GM12892 (cell line): ENCODE measurements at regions not wholly inside any gene's neighbourhood (a gene's known extent, or its start where the extent isn't known, plus 50 kb on each side); places are given as distances from the start of the nearest gene placed in this dataset.
"Not testable (repeated sequence)": the region's sequence is repeated elsewhere in the genome, so short reads cannot be mapped to it uniquely, and the experiment has no call there.

Source experiments
- DNase-seq: peaks from one replicate; pipeline ENCODE4 v3.0.0; 2011; ENCODE audit not compliant: insufficient read length
- FAIRE-seq: peaks from 2 replicates; lab custom pipeline; 2011; peaks lifted over from hg19 to GRCh38; lab: Jason Lieb, UNC
- POLR2A ChIP-seq: IDR thresholded peaks from 2 replicates; pipeline ENCODE4 v1.6.1; 2011; ENCODE audit warnings: low read depth, low read length, control low read depth
- POLR2AphosphoS5 ChIP-seq: IDR thresholded peaks from 2 replicates; pipeline ENCODE4 v1.6.1; 2011; ENCODE audit warnings: low read depth, low read length, control low read depth
- TAF1 ChIP-seq: IDR thresholded peaks from 2 replicates; pipeline ENCODE4 v1.6.1; 2011; ENCODE audit warnings: low read depth, mild to moderate bottlenecking, control low read depth, low read length, borderline replicate concordance

DNA sequence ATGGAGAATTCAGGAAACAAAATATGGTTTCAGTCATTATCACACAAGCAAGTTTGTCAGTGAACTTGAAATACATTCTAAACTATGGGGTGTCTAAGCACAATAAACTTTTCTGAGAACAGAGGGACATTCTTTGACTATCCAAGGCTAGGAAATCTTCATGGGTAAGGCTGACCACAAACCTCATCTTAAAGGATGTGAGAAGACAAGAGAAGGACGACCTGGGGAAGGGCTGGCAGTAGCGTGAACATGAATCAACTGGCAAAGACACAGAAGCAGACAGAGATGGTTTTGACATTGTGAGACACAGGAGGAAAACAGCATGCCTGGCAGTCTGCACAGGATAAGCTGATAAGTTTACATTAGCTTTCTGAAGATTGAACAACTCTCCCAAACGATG, 752.4 kb upstream of the SLC8A1 start:
- DNase-seq: no peak
- TF ChIP-seq TAF1: no peak
- TF ChIP-seq POLR2AphosphoS5: no peak
- TF ChIP-seq POLR2A: no peak
- no peak for FAIRE-seq

DNA sequence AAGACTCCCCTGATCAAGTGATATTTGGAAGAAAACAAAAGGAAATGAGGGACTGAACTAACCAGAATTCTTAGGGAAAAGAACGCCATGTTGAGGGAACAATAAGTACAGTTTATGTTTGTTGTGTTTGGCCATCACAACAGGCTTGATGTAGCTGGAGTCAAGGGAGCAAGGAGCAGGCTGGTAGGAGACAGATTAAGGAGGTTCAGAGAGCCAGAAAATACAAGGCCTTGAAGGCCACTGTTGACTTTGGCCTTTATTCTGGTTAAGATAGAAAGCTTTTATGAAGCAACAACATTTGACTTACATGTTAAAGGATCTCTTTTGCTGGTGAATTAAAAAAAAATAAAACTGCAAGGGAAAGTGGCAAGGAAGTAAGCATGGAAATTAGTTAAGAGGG, 754.1 kb upstream of the SLC8A1 start:
- TF ChIP-seq POLR2A (no peak), TAF1 (no peak), POLR2AphosphoS5 (no peak)
- DNase-seq (no peak), FAIRE-seq (no peak)

- FAIRE-seq (no peak), DNase-seq (no peak)
- TF ChIP-seq POLR2AphosphoS5: no peak
- no peak for TF ChIP-seq POLR2A
- no peak for TF ChIP-seq TAF1
Measured at GRCh38 chr2:41207578-41207977, 755.7 kb upstream of the SLC8A1 start.

- not testable (repeated sequence) for FAIRE-seq, DNase-seq
Measured at GRCh38 chr2:41210030-41210429, 758.1 kb upstream of the SLC8A1 start.

DNA sequence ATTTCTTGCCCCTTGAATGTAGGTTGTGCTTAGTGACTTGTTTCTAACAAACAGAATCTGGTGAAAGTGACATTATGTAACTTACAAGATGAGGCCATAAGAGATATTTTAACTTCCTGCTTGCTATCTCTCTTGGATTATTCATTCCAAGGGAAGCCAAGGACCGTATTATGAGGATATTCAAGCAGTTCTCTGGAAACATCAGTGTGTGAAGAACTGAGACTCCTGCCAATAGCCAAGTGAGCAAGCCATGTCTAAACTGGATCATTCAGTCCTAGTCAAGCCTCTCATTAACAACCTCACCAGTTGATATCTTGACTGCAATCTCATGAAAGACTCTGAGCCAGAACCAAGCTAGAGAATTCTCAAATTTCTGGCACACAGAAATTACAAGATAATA, 765.1 kb upstream of the SLC8A1 start:
- FAIRE-seq (no peak), DNase-seq (no peak)
- TF ChIP-seq TAF1: no peak
- no peak for TF ChIP-seq POLR2A
- no peak for TF ChIP-seq POLR2AphosphoS5

- TF ChIP-seq POLR2AphosphoS5: no peak
- TF ChIP-seq POLR2A: no peak
- TF ChIP-seq TAF1: no peak
- DNase-seq (no peak), FAIRE-seq (no peak)
Measured at GRCh38 chr2:41222593-41222992, 770.7 kb upstream of the SLC8A1 start.

DNA sequence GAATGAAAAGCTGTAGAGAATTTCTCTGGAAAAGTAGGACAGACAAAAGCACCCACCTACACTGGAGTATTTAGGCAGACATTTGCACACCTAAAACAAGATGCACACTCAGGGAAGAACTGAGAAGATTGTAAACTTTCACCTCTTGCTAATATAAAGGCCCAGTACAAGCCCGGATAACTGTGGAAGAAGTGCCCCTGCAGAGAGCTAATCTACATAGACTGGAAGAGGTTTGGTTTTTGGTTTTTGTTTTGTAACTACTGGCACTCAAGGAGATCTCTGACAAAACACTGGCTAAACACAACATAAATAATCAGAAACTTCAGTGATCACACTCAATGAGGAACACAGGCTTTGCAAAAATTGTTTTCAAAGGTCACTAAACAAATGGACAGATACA, 782.2 kb upstream of the SLC8A1 start:
- FAIRE-seq: no peak
- no peak for TF ChIP-seq POLR2AphosphoS5
- no peak for TF ChIP-seq POLR2A
- TF ChIP-seq TAF1: no peak
- no peak for DNase-seq

DNA sequence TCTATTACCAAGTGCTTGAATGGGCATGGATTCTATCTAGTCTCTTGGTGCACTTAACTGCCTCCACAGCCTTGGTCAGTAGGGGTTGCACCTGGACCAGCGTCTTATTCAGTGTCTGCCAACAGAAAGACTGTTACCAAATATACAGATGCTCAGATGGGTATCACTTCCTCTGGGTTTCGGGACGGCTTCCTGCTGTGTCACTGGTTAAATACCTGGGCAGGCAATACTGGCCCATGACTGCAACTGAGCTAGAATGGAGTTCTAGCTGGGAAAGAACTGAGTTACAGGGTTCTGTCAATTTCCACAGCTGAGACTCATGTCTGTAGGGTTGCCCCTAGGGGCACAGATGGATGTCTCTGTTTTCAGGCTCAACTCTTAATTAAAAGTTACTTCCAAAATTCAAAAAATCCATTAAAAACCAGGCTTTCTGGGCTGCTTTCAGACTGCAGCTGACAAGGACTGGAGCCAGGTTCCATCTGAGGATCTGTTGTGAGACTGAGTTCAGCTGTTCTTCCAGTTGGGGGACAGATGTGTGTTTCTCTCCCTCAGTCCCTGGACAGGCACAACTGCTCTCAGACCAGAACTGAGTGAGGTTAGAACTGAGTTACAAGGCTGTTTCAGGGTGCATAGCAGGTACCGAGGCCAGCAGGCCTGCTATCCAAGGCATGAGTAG, 789.6 kb upstream of the SLC8A1 start:
- FAIRE-seq (no peak), DNase-seq (no peak)
- no peak for TF ChIP-seq POLR2AphosphoS5
- TF ChIP-seq TAF1: no peak
- TF ChIP-seq POLR2A: no peak

DNA sequence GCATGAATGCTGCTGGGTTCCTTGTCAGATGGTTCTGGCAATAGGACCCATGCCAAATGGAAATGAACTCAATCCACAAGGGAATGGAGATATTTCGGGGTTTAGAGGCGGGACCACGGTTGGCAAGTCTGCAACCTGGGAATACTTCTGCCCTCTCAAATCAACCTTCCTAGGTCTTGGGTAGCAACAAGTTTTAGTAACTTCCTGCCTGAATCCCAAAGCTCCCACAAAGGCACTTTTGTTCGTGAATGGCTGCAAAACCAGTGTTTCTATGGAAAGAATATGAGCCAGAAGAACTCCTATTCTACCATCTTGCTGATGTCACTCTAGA, 790.1 kb upstream of the SLC8A1 start:
- TF ChIP-seq POLR2A: no peak
- no peak for TF ChIP-seq POLR2AphosphoS5
- TF ChIP-seq TAF1: no peak
- no peak for FAIRE-seq
- no peak for DNase-seq

- FAIRE-seq (no peak), DNase-seq (no peak)
- no peak for TF ChIP-seq POLR2AphosphoS5
- no peak for TF ChIP-seq POLR2A
- TF ChIP-seq TAF1: no peak
Measured at GRCh38 chr2:41267929-41268659, 779.7 kb upstream of the PKDCC start.

DNA sequence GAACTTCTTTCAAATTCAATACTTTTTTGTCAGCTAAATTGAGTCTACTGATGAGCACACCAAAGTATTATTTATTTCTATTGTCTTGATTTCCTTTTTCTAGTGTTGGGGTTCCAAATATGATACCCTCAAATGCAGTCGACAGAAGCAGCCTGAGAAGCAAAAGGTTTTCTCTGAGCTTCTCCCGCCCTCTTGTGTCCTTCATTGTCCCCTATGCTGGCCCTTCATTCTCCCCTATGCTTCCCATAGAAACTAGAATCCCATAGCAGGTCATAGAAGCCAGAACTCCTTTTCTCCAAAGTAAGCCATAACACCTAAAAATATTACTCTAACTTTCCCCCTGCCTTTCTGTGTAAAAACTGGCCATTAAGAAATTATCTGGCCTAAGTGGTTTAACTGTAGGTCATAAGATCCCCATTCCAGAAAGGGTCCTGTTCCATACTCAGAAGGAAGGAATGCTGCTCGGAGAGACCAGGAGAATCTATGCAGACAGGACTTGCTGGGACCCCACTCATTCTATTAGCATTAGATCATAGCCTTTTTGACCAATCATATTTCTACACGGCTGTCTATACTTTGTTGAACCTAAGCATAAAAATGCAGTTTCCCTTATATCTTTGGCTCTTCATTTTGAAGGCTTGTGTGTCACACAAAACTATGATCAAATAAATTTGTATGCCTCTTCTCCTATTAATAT, 764.6 kb upstream of the PKDCC start:
- DNase-seq: no peak
- TF ChIP-seq POLR2AphosphoS5: no peak
- no peak for TF ChIP-seq TAF1
- no peak for TF ChIP-seq POLR2A
- no peak for FAIRE-seq

- FAIRE-seq (no peak), DNase-seq (no peak)
- TF ChIP-seq TAF1 (no peak), POLR2AphosphoS5 (no peak), POLR2A (no peak)
Measured at GRCh38 chr2:41293491-41293890, 754.3 kb upstream of the PKDCC start.
